Choroid plexus epithelial cell (primary cell): ENCODE measurements at regions not wholly inside any gene's neighbourhood (a gene's known extent, or its start where the extent isn't known, plus 50 kb on each side); places are given as distances from the start of the nearest gene placed in this dataset.

Experiments
- DNase-seq: peaks from one replicate; pipeline ENCODE4 v3.0.0-alpha.2; 2010; ENCODE audit warnings: low read depth
- H3K4me3 ChIP-seq: 2 replicates; pipeline ENCODE4 v1.5.1; 2011; ENCODE audit warnings: low read depth, mild to moderate bottlenecking, control low read depth, low read length, moderate library complexity
- TF ChIP-seq, protein P1 (sequence below): conservative IDR thresholded peaks from 2 replicates; pipeline ENCODE4 v1.5.1; 2011; ENCODE audit warnings: low read depth, mild to moderate bottlenecking, control low read depth, inconsistent platforms, low read length, moderate library complexity

DNA sequence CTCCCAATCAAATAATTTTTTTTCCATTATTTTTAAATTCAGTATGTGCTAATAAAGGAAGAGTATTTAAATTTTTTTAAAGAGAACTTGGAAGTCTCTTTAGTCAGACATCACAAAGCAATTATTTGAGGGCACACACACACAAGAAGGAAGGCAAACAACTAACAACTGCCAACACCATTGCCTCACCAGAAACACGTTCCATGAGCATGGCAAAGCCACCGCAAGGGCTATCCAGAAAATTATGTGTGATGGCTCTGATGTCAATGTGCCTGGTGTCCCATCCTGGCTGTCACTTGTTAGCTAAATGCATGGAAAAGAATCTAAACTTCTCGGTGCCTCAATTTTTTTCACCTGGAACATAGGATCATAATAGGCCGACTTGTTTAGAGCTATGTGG lies 262.9 kb downstream of the SEC16B start:
- DNase-seq: no peak

DNA sequence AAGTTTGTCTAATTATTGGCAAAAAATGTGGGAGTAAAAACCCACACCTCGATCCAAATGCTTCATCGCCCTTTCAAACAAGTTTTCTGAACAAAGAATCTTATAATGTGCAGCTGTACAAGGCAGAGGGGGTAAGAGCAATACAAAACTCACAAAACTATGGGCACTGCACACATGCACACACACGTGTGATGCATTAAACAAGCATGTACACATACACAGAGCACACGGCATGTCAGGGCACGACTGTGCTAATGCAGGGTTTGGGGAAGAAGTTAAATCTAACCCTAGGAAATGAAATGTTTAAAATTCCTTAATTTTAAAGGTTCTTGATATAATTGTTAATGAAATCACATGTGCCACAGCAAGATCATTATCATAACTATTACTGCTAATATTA lies 264.0 kb downstream of the SEC16B start:
- no peak overlapping the region for H3K4me3 ChIP-seq
- DNase-seq: no peak
- TF ChIP-seq, protein P1, sequence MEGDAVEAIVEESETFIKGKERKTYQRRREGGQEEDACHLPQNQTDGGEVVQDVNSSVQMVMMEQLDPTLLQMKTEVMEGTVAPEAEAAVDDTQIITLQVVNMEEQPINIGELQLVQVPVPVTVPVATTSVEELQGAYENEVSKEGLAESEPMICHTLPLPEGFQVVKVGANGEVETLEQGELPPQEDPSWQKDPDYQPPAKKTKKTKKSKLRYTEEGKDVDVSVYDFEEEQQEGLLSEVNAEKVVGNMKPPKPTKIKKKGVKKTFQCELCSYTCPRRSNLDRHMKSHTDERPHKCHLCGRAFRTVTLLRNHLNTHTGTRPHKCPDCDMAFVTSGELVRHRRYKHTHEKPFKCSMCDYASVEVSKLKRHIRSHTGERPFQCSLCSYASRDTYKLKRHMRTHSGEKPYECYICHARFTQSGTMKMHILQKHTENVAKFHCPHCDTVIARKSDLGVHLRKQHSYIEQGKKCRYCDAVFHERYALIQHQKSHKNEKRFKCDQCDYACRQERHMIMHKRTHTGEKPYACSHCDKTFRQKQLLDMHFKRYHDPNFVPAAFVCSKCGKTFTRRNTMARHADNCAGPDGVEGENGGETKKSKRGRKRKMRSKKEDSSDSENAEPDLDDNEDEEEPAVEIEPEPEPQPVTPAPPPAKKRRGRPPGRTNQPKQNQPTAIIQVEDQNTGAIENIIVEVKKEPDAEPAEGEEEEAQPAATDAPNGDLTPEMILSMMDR: no peak

More for the DNA sequence above, 262.9 kb downstream of the SEC16B start:
- TF ChIP-seq, protein P1: no peak
- H3K4me3 ChIP-seq: no peak overlapping the region

GRCh38 chr1:177703888-177704446 lies 265.9 kb downstream of the SEC16B start:
- DNase-seq: no peak
- TF ChIP-seq, protein P1: no peak
- no peak overlapping the region for H3K4me3 ChIP-seq

DNA sequence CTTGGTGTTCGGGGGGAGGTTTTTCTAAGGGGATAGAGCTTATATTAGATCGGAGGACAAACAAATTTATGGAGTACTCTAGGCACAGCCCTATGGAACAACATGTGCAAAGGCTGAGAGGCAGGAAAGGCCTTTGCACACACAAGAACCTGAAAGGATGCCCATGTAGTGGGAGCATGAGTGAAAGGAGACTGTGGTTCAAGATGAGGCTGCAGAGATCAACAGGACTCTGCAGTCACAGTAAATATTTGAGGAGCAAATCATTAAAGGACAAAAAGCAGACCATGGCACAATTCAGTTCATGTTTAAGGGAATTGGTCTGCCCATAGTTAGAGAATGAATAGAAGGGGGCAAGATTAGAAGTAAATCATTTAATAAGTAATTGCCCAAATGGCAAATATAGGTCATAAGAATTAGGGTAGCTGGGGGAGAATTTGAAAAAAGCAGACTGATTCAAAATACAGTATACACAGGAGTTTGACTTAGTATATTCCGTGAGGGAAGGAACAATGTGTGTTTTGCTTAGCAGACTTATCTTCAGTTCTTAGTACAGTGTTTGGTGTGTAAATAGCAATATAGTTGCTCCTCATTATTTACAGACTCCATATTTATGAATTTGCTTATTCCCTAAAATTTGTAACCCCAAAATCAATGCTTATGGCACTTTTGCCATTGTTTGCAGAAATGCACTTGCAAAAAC lies 268.1 kb downstream of the SEC16B start:
- TF ChIP-seq, protein P1: no peak
- no peak for DNase-seq
- H3K4me3 ChIP-seq: no peak overlapping the region

DNA sequence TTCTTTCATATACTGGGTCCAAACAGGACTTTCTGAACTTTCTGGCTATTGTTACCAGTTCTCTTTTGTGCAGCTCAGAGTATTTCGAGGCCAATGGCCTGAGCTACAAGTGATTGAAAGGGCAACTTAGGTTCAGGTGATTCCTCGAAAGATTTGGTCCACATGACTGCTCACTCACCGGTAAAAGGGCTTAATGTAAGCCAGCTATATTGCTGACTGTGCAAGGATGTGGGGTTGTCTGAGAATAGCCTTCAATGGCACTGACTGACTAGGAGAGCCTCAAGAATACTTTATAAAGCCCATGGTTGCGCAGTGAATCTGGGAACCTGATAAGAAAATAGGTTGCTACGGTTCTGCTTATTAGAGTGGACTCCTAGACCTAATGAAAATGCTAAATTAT lies 269.0 kb downstream of the SEC16B start:
- TF ChIP-seq, protein P1: no peak
- DNase-seq: no peak
- no peak overlapping the region for H3K4me3 ChIP-seq

DNA sequence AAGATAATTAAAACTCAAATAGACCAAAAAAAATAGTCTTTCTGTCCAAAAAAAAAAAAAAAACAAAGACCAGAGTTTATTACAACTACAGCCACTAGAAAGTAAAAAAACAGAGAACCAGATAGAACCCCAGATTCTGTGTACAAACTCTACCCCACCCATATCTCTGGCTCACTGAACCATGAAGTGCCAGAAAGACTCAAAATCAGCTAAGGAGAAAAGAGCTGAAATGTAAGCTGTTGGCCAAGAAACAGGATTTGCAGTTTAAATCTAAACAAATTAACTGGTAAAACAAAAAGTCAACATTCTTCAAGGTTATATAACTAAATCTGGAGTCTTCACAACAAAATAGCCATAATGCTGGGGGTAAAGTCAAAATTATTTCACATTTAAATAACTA lies 278.9 kb downstream of the SEC16B start:
- H3K4me3 ChIP-seq: no peak overlapping the region
- DNase-seq: no peak
- TF ChIP-seq, protein P1: no peak

DNA sequence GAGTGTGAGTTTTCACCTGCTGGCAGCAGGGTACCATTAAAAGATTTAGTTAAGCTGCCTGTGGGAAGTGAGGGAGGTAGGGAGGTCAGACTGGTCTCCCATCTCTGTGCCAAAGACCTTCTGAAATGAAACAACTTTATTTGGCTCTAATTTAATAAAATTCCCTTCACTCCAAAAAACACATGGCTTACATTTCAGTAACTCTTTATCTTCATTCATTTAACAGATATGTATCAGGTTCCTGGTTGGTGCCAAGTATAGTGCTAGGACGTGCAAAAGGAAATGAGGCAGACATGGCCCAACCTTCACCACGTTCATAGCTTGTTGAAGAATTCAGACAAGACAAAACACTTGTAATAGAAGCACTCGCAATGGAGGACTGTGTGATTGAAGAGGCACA lies 282.3 kb downstream of the SEC16B start:
- TF ChIP-seq, protein P1: no peak

More for the DNA sequence above, 282.3 kb downstream of the SEC16B start:
- no peak overlapping the region for H3K4me3 ChIP-seq
- DNase-seq: no peak
